Right lobe of liver (tissue), 6 donors: ENCODE measurements at regions not wholly inside any gene's neighbourhood (a gene's known extent, or its start where the extent isn't known, plus 50 kb on each side); places are given as distances from the start of the nearest gene placed in this dataset.
"Not testable (repeated sequence)": the region's sequence is repeated elsewhere in the genome, so short reads cannot be mapped to it uniquely, and the experiment has no call there.

Source experiments
- ATAC-seq, 4 donors: fragments of 200-7000 bp; cut with Tn5 transposase; one replicate each; pipeline ENCODE4 v1.9.1; 2020; ENCODE audit warnings: mild to moderate bottlenecking in 4 of 4, moderate library complexity in 4 of 4
- DNase-seq, 3 donors: peaks; one replicate each; pipeline ENCODE4 v3.0.0-alpha.2; 2020
- H3K27ac ChIP-seq, 3 donors: fragments of 200-600 bp; one replicate each; pipeline ENCODE4 v1.8.0; 2022
- H3K27me3 ChIP-seq, 2 donors: fragments of 200-600 bp; one replicate each; pipeline ENCODE4 v1.8.0; 2022
- H3K36me3 ChIP-seq, 4 donors: fragments of 200-600 bp; sonication (generic) in 1 of 4; one replicate each; pipeline versions ENCODE4 v1.5.1 to v1.8.0; 2017 to 2022; ENCODE audit warnings: control low read depth in 1 of 4
- H3K4me1 ChIP-seq, 4 donors: fragments of 200-600 bp; sonication (generic) in 1 of 4; one replicate each; pipeline versions ENCODE4 v1.5.1 to v1.8.0; 2017 to 2022; ENCODE audit warnings: control low read depth in 1 of 4
- H3K4me3 ChIP-seq, 3 donors: fragments of 200-600 bp; one replicate each; pipeline ENCODE4 v1.8.0; 2022
- H3K9me3 ChIP-seq, 4 donors: fragments of 200-600 bp; sonication (generic) in 1 of 4; one replicate each; pipeline versions ENCODE4 v1.5.1 to v1.8.0; 2017 to 2022; ENCODE audit warnings: control low read depth in 1 of 4
- POLR2A ChIP-seq: fragments of 450-650 bp; IDR thresholded peaks from one replicate; pipeline ENCODE4 v1.6.1; 2017; ENCODE audit warnings: antibody characterized with exemption, mild to moderate bottlenecking
- WGBS: methylation state at CpG from one replicate; pipeline ENCODE4 v1.1.6; 2018; ENCODE audit warnings: low coverage, low lambda C conversion rate; ENCODE audit not compliant: insufficient coverage; ENCODE audit errors: missing lambda C conversion rate; 5-methylcytosine and 5-hydroxymethylcytosine counted together
- intact Hi-C, 2 donors: fragments of 100-400 bp; cut with DNase I; formaldehyde crosslinking; loops; one replicate each; pipeline versions ENCODE4 v1.11.2 to v1.14.1; 2022
- TF ChIP-seq, protein P1 (sequence below), 4 donors: fragments of 200-600 bp in 3 of 4; fragments of 450-650 bp in 1 of 4; IDR thresholded peaks; one replicate each; pipeline versions ENCODE4 v1.5.1 to v1.8.0; 2016 to 2022; ENCODE audit warnings: antibody characterized with exemption in 4 of 4, mild to moderate bottlenecking in 2 of 4
- donor health status: DM: no; HTN: yes; CAD: no.
- donor health status: DM: no; HTN: no; CAD: no.
- donor health status: DM: no; HTN: no; CAD: no.
- donor health status: DM: no; HTN: yes; CAD: no.
- donor health status: DM: no; HTN: yes; CAD: no.

DNA sequence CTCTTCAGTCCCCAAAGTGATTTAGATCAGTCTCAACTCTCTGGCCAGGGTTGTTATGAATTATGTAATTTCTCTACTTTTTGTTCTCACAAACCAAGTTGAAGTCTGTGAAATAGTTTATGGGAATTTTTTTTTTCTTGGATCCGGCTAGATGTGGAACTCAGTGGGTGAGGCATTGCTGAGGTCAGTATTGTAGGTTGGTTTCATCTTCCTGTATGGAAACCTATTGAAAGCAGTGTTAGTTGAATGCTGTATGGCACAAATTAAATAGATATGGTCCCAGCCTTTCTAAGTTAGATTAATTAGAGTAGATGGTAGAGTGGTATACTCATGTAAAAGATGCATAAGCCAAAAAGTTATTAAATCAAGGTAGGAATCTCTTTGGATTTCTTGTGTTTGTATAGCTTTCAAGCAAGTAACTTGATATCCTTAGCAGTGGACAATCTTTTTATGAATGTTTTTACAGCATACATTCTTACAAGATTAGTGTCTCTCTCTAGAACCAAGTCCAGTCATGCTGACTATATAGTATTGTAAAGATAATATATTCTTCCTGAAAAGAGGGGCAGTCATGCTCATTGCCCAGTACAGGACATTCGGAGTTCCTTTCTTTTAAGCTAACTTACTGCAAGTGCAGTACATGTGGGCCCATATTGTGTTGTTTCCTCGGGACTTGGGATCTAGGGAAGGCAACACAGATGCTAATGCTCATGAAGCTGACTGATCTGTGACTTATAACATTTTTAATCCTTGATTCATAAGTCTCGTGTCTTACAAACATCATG lies 2541.1 kb downstream of the PCDH9 start:
- WGBS, result 49% methylated on average over 4 of the region's 4 CpGs

DNA sequence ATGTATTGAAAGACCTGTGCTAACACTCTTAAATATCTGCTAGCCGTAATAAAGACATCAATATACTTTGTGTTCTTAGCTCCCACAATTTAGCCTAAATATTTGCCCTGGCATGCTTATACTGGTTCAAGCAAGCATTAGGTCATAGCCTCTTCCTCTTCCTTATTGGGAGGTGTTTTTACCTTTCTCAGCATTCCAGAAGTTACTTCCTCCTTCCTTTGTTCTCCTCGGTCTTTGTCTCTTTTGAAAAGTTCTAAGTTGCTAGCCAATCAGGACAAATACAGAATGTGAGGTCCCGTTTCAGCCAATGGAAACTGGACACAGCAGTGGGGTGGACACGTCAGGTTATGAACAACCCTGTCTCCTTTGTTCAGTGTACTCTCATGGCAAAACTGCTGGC lies 2543.6 kb downstream of the PCDH9 start:
- not testable (repeated sequence) for H3K4me3 ChIP-seq

More for the DNA sequence above, 2541.1 kb downstream of the PCDH9 start:
- Histone ChIP-seq H3K4me1 (no peaks in the 10 kb centered on the region), H3K4me3 (no peak overlapping the region), H3K36me3 (no peaks in the 10 kb centered on the region), H3K27me3 (no peaks in the 10 kb centered on the region), H3K27ac (no peak overlapping the region), H3K9me3 (no peaks in the 10 kb centered on the region)
- no peak for ATAC-seq
- intact Hi-C loops, result no loop called here
- DNase-seq, result no peak
- TF ChIP-seq, protein P1, sequence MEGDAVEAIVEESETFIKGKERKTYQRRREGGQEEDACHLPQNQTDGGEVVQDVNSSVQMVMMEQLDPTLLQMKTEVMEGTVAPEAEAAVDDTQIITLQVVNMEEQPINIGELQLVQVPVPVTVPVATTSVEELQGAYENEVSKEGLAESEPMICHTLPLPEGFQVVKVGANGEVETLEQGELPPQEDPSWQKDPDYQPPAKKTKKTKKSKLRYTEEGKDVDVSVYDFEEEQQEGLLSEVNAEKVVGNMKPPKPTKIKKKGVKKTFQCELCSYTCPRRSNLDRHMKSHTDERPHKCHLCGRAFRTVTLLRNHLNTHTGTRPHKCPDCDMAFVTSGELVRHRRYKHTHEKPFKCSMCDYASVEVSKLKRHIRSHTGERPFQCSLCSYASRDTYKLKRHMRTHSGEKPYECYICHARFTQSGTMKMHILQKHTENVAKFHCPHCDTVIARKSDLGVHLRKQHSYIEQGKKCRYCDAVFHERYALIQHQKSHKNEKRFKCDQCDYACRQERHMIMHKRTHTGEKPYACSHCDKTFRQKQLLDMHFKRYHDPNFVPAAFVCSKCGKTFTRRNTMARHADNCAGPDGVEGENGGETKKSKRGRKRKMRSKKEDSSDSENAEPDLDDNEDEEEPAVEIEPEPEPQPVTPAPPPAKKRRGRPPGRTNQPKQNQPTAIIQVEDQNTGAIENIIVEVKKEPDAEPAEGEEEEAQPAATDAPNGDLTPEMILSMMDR (IDR thresholded peaks at IDR 0.05), result no peak
- no peak for TF ChIP-seq POLR2A

DNA sequence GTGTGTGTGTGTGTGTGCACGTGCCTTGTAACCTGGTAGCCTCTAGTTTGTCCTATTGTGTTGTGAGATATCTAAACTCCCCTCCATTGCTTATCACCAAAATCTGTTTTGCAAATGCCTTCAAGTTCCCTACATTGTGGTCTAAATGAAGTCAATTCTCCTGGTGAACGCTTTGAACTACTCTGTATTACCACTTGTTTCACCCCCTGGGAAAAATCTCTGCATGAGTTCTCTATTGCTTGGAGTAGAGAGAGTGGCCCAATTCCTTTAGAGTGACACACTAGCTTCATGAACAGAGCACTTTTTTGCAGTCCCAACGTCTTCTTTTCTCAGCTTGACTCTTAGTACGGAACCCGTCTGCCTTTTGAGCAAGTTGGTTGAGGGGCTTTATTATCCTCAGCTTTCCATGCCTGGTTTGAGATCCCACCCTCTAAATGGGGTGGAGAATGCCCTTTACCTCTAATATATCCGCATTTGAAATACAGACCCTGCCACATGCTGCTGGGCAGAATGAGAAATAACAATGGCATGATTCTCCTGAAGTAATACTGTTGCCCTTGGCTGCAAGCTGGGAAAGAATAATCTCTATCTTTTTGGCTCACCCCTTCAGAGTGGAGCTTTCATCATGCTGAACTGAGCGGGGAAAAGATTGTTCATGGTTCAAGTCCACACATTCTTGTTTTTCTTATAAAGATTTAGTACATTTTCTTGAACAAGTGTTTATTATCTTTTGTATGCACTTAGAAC lies 2545.3 kb downstream of the PCDH9 start:
- H3K27me3 ChIP-seq, result no peaks in the 10 kb centered on the region
- H3K4me3 ChIP-seq, result no peak overlapping the region
- no peak for DNase-seq
- no peaks in the 10 kb centered on the region for H3K4me1 ChIP-seq
- no peaks in the 10 kb centered on the region for H3K36me3 ChIP-seq
- no peaks in the 10 kb centered on the region for H3K9me3 ChIP-seq
- intact Hi-C loops, result no loop called here
- no peak overlapping the region for H3K27ac ChIP-seq
- no peak for ATAC-seq
- TF ChIP-seq, protein P1 (IDR thresholded peaks at IDR 0.05), result no peak
- no peak for TF ChIP-seq POLR2A
- WGBS, result 47% methylated on average over 7 of the region's 7 CpGs

More for the DNA sequence above, 2543.6 kb downstream of the PCDH9 start:
- DNase-seq, intact Hi-C loops, ATAC-seq, H3K36me3 ChIP-seq, H3K9me3 ChIP-seq, H3K4me1 ChIP-seq, H3K27me3 ChIP-seq, H3K27ac ChIP-seq: not testable (repeated sequence)
- 51% methylated on average over 4 of the region's 4 CpGs for WGBS

DNA sequence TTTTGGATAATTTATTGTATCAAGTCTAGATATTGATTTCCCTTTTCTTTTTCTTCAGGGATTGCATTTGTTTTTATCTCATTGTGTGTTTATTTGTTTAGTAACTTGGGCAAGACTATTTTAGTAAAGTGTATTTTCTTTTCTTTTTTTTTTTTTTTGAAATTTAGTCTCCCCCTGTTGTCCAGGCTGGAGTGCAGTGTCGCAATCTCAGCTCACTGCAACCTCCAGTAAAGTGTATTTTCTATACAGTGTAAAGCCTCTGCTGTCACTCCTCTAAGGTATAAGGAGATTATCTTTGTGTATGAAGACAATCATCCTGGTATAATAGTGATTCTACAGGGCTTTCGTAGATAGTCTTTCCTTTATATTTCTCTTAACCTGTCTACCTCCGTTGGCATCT lies 2546.0 kb downstream of the PCDH9 start:
- Histone ChIP-seq H3K27me3 (no peaks in the 10 kb centered on the region), H3K9me3 (no peaks in the 10 kb centered on the region), H3K36me3 (no peaks in the 10 kb centered on the region), H3K4me1 (no peaks in the 10 kb centered on the region), H3K4me3 (no peak overlapping the region), H3K27ac (no peak overlapping the region)
- intact Hi-C loops, result no loop called here
- no peak for DNase-seq
- 34% methylated on average over 3 of the region's 3 CpGs for WGBS
- TF ChIP-seq, protein P1 (IDR thresholded peaks at IDR 0.05), result no peak
- TF ChIP-seq POLR2A, result no peak
- no peak for ATAC-seq

DNA sequence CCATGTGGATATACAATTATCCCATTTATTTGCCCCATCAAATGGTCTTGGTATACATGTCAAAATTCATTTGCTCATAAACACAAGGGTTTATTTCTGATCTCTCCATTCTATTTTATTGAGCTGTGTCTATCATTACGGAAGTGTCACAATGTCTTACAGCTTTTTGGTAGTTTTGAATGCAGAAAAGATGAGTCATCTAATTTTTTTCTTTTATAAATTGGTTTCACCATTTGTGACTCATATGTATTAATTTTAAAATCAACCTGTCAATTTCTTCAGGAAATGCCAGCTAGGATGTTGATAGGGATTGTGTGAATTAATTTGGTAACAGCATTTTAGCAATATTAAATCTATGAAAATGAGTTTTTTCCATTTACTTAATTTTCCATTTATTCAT lies 2549.4 kb downstream of the PCDH9 start:
- 55% methylated on average over 1 of the region's 1 CpG for WGBS
- DNase-seq (no peak), ATAC-seq (no peak)
- TF ChIP-seq, protein P1 (IDR thresholded peaks at IDR 0.05), result no peak
- no peak for TF ChIP-seq POLR2A
- intact Hi-C loops, result no loop called here
- H3K36me3 ChIP-seq, result no peaks in the 10 kb centered on the region
- no peak overlapping the region for H3K27ac ChIP-seq
- no peaks in the 10 kb centered on the region for H3K9me3 ChIP-seq
- H3K4me3 ChIP-seq, result no peak overlapping the region
- H3K4me1 ChIP-seq, result no peaks in the 10 kb centered on the region
- no peaks in the 10 kb centered on the region for H3K27me3 ChIP-seq
